ENCODE measurements at regions not wholly inside any gene's neighbourhood (a gene's known extent, or its start where the extent isn't known, plus 50 kb on each side); places are given as distances from the start of the nearest gene placed in this dataset.

DNA sequence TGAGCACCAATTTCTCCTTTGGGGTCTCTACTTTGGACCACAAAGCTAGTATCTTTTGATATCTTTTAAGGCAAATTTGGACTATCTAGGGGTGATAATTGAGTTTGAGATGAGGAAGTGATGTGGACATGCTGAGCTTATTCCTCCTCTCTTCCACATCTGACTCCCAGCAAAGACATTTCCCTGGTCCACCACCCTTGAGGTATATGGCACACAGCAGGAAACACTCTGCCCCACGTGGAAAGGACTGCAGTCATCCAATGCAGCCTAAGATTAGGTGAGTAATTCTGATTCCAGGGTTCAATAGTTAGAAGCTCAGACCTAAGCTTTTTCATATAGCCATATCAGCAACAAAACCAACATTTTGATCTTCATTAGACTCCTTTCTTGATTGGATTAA is 290.1 kb upstream of the CHAC2 start:
- no peaks in the 10 kb centered on the region for H3K79me2 ChIP-seq
- no peak overlapping the region for H3K4me3 ChIP-seq
- no peak overlapping the region for H2AFZ ChIP-seq
- H3K4me2 ChIP-seq: no peak overlapping the region
- WGBS (ENCODE audit: low lambda C conversion rate, missing lambda C conversion rate): 60% methylated on average over 1 of the region's 1 CpG
- H3K36me3 ChIP-seq (replicated peaks; ENCODE audit: insufficient read depth, low read depth): no peaks in the 10 kb centered on the region
- H3K27me3 ChIP-seq: no peaks in the 10 kb centered on the region
- no peak for DNase-seq (ENCODE audit: low spot score)
- no peaks in the 10 kb centered on the region for H3K9me3 ChIP-seq (ENCODE audit: low read depth)
- H3K4me1 ChIP-seq (ENCODE audit: insufficient read depth): no peaks in the 10 kb centered on the region
- TF ChIP-seq EZH2phosphoT487 (IDR thresholded peaks at IDR 0.05; ENCODE audit: low read depth, severe bottlenecking, unreplicated experiment) (no peak), EZH2 (IDR thresholded peaks at IDR 0.05; ENCODE audit: borderline replicate concordance) (no peak)
- TF ChIP-seq, protein P1, sequence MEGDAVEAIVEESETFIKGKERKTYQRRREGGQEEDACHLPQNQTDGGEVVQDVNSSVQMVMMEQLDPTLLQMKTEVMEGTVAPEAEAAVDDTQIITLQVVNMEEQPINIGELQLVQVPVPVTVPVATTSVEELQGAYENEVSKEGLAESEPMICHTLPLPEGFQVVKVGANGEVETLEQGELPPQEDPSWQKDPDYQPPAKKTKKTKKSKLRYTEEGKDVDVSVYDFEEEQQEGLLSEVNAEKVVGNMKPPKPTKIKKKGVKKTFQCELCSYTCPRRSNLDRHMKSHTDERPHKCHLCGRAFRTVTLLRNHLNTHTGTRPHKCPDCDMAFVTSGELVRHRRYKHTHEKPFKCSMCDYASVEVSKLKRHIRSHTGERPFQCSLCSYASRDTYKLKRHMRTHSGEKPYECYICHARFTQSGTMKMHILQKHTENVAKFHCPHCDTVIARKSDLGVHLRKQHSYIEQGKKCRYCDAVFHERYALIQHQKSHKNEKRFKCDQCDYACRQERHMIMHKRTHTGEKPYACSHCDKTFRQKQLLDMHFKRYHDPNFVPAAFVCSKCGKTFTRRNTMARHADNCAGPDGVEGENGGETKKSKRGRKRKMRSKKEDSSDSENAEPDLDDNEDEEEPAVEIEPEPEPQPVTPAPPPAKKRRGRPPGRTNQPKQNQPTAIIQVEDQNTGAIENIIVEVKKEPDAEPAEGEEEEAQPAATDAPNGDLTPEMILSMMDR (IDR thresholded peaks at IDR 0.05; ENCODE audit: poor library complexity): no peak
- no peak overlapping the region for H3K27ac ChIP-seq
- no peaks in the 10 kb centered on the region for H3K9me2 ChIP-seq (replicated peaks; ENCODE audit: insufficient read depth)
- H4K20me1 ChIP-seq (ENCODE audit: insufficient read depth, poor library complexity, severe bottlenecking): no peaks in the 10 kb centered on the region

DNA sequence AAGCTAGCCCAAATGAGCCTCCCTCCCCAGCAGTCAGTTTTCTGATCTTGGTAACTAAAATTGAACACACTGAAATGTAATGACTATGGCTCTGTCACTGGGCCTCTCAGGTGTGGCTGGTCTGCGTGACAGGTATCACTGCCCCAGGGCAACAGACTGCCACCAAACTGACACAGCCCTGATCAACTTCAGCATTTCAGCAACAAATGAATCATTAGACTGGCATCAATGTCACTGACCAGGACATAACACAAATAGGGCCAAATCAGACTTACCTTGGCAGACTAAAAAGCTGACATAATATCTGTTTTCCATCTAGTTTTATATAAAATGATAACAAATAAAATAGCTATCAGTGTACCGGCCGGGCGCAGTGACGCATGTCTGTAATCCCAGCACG is 290.8 kb upstream of the CHAC2 start:
- Histone ChIP-seq H3K79me2 (no peaks in the 10 kb centered on the region), H4K20me1 (ENCODE audit: insufficient read depth, poor library complexity, severe bottlenecking) (no peaks in the 10 kb centered on the region), H3K36me3 (replicated peaks; ENCODE audit: insufficient read depth, low read depth) (no peaks in the 10 kb centered on the region), H3K27ac (no peak overlapping the region), H3K9me2 (replicated peaks; ENCODE audit: insufficient read depth) (no peaks in the 10 kb centered on the region), H3K9me3 (ENCODE audit: low read depth) (no peaks in the 10 kb centered on the region), H3K4me1 (ENCODE audit: insufficient read depth) (no peaks in the 10 kb centered on the region), H3K27me3 (no peaks in the 10 kb centered on the region), H3K4me3 (no peak overlapping the region), H3K4me2 (no peak overlapping the region), H2AFZ (no peak overlapping the region)
- WGBS (ENCODE audit: low lambda C conversion rate, missing lambda C conversion rate): 94% methylated on average over 6 of the region's 6 CpGs
- TF ChIP-seq EZH2phosphoT487 (IDR thresholded peaks at IDR 0.05; ENCODE audit: low read depth, severe bottlenecking, unreplicated experiment) (no peak), EZH2 (IDR thresholded peaks at IDR 0.05; ENCODE audit: borderline replicate concordance) (no peak)
- TF ChIP-seq, protein P1 (IDR thresholded peaks at IDR 0.05; ENCODE audit: poor library complexity): no peak
- no peak for DNase-seq (ENCODE audit: low spot score)

DNA sequence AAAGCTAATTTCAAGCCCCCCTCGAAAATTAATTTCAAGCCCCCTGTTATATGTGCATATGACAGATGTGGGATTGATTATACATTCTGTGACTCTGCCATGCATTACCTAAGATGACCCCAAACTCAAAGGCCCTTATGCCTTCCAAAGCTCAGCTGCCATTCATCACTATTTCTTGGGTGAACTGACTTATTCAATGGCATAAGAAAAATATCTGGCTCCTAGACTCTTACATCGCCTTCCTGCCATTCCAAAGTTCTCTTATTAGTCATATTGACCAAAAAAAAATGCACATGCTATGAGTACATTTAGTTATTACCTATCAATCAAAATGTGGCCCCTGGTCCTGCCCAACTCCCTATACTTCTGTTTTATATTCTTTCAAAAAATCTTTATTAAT is 291.8 kb upstream of the CHAC2 start:
- no peaks in the 10 kb centered on the region for H3K9me3 ChIP-seq (ENCODE audit: low read depth)
- no peaks in the 10 kb centered on the region for H3K9me2 ChIP-seq (replicated peaks; ENCODE audit: insufficient read depth)
- TF ChIP-seq EZH2phosphoT487 (IDR thresholded peaks at IDR 0.05; ENCODE audit: low read depth, severe bottlenecking, unreplicated experiment) (no peak), EZH2 (IDR thresholded peaks at IDR 0.05; ENCODE audit: borderline replicate concordance) (no peak)
- TF ChIP-seq, protein P1 (IDR thresholded peaks at IDR 0.05; ENCODE audit: poor library complexity): no peak
- H3K27me3 ChIP-seq: no peaks in the 10 kb centered on the region
- H3K36me3 ChIP-seq (replicated peaks; ENCODE audit: insufficient read depth, low read depth): no peaks in the 10 kb centered on the region
- no peak for DNase-seq (ENCODE audit: low spot score)
- H3K4me2 ChIP-seq: no peak overlapping the region
- no peak overlapping the region for H3K4me3 ChIP-seq
- 98% methylated on average over 2 of the region's 2 CpGs for WGBS (ENCODE audit: low lambda C conversion rate, missing lambda C conversion rate)
- no peaks in the 10 kb centered on the region for H3K4me1 ChIP-seq (ENCODE audit: insufficient read depth)
- H3K79me2 ChIP-seq: no peaks in the 10 kb centered on the region
- no peaks in the 10 kb centered on the region for H4K20me1 ChIP-seq (ENCODE audit: insufficient read depth, poor library complexity, severe bottlenecking)
- H2AFZ ChIP-seq: no peak overlapping the region
- no peak overlapping the region for H3K27ac ChIP-seq

DNA sequence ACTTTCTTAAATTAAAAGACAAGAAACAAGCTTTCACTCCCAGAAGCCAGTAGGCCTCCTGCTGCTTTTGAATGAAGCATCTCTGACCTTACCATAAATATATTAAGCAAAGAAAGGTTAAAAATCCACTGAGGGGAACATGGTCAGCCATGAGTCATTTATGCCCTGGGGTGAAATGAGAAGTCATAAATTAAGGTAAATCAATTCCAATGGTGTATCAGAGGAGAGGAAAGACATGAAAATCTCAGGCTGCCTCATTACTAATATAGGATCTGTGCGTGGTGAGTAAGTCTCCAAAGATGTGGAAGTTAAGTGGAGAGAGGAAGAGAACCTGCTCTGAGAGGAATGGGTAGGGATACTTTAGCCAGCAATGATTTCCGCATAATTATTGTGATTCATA is 292.3 kb upstream of the CHAC2 start:
- Histone ChIP-seq H3K79me2 (no peaks in the 10 kb centered on the region), H3K4me2 (no peak overlapping the region), H3K9me3 (ENCODE audit: low read depth) (no peaks in the 10 kb centered on the region), H4K20me1 (ENCODE audit: insufficient read depth, poor library complexity, severe bottlenecking) (no peaks in the 10 kb centered on the region), H2AFZ (no peak overlapping the region), H3K4me3 (no peak overlapping the region), H3K36me3 (replicated peaks; ENCODE audit: insufficient read depth, low read depth) (no peaks in the 10 kb centered on the region), H3K27ac (no peak overlapping the region), H3K27me3 (no peaks in the 10 kb centered on the region), H3K4me1 (ENCODE audit: insufficient read depth) (no peaks in the 10 kb centered on the region), H3K9me2 (replicated peaks; ENCODE audit: insufficient read depth) (no peaks in the 10 kb centered on the region)
- no peak for DNase-seq (ENCODE audit: low spot score)
- 92% methylated on average over 2 of the region's 2 CpGs for WGBS (ENCODE audit: low lambda C conversion rate, missing lambda C conversion rate)
- TF ChIP-seq EZH2 (IDR thresholded peaks at IDR 0.05; ENCODE audit: borderline replicate concordance): no peak
- TF ChIP-seq EZH2phosphoT487 (IDR thresholded peaks at IDR 0.05; ENCODE audit: low read depth, severe bottlenecking, unreplicated experiment): no peak
